Fibroblast of pulmonary artery (primary cell): ENCODE measurements at regions not wholly inside any gene's neighbourhood (a gene's known extent, or its start where the extent isn't known, plus 50 kb on each side); places are given as distances from the start of the nearest gene placed in this dataset.
A peak's percentile ranks its signal among the peaks of the same experiment; 100 is the strongest.

Source experiments
- DNase-seq: peaks from one replicate; pipeline ENCODE4 v3.0.0-alpha.2; 2010; ENCODE audit warnings: low read depth
- H3K4me3 ChIP-seq: replicated peaks from 2 replicates; pipeline ENCODE4 v1.5.1; 2011; ENCODE audit warnings: low read depth, mild to moderate bottlenecking, control low read depth, low read length, moderate library complexity
- TF ChIP-seq, protein P1 (sequence below): IDR thresholded peaks from 2 replicates; pipeline ENCODE4 v1.5.1; 2011; ENCODE audit warnings: mild to moderate bottlenecking, control low read depth, low read length, inconsistent platforms; ENCODE audit errors: missing control alignments

GRCh38 chr2:120861576-120862191, 126.0 kb downstream of the GLI2 start:
- H3K4me3 ChIP-seq, result no peak overlapping the region
- DNase-seq, result no peak
- TF ChIP-seq, protein P1, sequence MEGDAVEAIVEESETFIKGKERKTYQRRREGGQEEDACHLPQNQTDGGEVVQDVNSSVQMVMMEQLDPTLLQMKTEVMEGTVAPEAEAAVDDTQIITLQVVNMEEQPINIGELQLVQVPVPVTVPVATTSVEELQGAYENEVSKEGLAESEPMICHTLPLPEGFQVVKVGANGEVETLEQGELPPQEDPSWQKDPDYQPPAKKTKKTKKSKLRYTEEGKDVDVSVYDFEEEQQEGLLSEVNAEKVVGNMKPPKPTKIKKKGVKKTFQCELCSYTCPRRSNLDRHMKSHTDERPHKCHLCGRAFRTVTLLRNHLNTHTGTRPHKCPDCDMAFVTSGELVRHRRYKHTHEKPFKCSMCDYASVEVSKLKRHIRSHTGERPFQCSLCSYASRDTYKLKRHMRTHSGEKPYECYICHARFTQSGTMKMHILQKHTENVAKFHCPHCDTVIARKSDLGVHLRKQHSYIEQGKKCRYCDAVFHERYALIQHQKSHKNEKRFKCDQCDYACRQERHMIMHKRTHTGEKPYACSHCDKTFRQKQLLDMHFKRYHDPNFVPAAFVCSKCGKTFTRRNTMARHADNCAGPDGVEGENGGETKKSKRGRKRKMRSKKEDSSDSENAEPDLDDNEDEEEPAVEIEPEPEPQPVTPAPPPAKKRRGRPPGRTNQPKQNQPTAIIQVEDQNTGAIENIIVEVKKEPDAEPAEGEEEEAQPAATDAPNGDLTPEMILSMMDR, result no peak

DNA sequence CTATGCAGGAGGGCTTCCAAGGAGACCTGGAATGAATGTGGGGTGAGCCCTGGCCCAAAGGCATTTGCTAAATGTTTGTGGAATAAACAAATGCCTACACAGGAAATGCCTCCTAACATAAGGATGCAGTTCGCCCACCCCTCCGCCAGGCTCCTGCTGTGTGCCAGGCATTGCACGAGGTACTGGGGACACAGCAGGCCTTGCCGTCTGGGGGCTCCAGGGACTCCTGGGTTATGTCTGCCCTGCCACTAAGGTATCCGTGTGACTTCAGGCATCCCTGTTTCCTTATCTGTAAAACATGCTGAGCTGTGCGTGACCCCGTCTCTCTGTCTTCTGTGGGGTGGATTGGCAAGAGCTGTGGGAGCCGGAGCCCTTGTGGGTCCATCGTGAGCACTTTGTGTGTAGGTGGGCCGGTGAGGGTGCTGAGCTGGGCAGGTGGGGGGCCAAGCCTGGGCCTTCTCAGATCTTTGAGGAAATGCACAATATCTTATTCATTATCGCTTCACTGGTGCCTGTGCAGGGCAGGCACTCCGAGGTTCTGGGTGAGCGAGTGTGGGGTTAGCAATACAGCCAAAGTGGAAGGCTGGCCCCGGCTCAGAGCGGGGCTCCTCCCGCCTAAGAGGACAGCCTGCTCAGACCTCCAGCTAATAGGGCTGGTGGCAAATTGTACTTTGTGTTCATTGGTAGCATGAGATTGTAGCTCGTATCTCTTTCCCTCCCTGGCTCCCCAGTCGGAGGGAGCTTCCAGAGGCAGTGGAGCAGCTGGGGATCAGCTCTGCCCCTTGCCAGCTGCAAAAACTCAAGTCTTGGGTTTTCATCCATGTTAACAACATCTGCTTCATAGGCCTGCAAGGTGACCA, 126.8 kb downstream of the GLI2 start:
- TF ChIP-seq, protein P1, result no peak
- DNase-seq, result no peak
- H3K4me3 ChIP-seq, result no peak overlapping the region

DNA sequence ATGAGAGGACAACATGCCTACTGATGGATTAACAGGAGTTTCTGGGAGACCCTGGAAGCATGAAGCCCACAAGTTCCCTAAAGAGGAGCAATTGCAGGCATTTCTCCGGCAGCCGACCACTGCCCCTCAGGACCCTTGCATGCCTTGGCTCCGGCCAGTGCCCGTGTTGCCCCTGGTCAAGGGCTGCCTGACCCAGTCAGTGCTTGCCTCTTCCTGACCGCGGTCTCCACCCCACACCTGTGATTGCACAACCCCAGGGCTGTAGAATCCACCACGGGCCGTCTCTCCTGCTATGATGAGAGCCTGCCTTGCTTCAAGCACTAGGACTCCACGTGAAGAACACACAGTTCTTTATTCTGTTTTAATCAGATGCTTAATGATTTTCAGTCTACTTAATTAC, 127.5 kb downstream of the GLI2 start:
- TF ChIP-seq, protein P1, result no peak
- no peak overlapping the region for H3K4me3 ChIP-seq
- DNase-seq, result no peak

GRCh38 chr2:120863661-120864320, 128.1 kb downstream of the GLI2 start:
- DNase-seq, result peak; percentile 82
- TF ChIP-seq, protein P1, result no peak
- H3K4me3 ChIP-seq, result no peak overlapping the region

DNA sequence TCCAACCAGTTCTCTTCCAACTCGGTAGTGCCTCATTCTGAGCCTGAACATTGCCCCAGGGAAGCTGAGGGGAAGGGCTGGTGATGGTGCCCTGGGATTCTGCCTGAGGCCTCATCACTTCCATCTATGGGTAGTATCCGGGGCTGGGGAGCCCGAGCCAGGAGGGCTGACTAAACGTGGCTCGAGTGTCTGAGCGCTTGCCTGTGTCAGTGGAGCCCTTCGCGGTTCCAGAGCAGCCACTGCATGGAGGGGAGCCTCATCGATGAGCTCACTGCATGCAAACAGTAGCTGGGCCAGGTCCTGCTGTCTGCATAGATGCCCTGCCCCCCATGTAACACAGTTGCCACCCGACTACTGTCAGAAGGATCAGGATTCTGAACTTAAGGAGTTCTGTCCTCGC, 129.3 kb downstream of the GLI2 start:
- DNase-seq, result no peak
- no peak overlapping the region for H3K4me3 ChIP-seq
- TF ChIP-seq, protein P1, result no peak

GRCh38 chr2:120865656-120866055, 130.0 kb downstream of the GLI2 start:
- DNase-seq, result no peak
- TF ChIP-seq, protein P1, result no peak
- no peak overlapping the region for H3K4me3 ChIP-seq
